Right atrium auricular region (tissue), 2 donors: ENCODE measurements at regions not wholly inside any gene's neighbourhood (a gene's known extent, or its start where the extent isn't known, plus 50 kb on each side); places are given as distances from the start of the nearest gene placed in this dataset.
"Not testable (repeated sequence)": the region's sequence is repeated elsewhere in the genome, so short reads cannot be mapped to it uniquely, and the experiment has no call there.

Experiments
- DNase-seq: peaks from one replicate; pipeline ENCODE4 v3.0.0-alpha.2; 2019; ENCODE audit warnings: low spot score
- H3K27ac ChIP-seq, 2 donors: fragments of 200-600 bp; sonication (generic); 1 replicate in 1 of 2; 2 replicates in 1 of 2; pipeline ENCODE4 v1.5.1; 2016 to 2019
- H3K27me3 ChIP-seq, 2 donors: fragments of 200-600 bp; sonication (generic); one replicate each; pipeline versions ENCODE4 v1.5.1 to v1.6.0; 2017 to 2019
- H3K36me3 ChIP-seq: fragments of 200-600 bp; sonication (generic); one replicate; pipeline ENCODE4 v1.5.1; 2016
- H3K4me1 ChIP-seq, 2 donors: fragments of 200-600 bp; sonication (generic); one replicate each; pipeline versions ENCODE4 v1.5.1 to v1.6.0; 2017 to 2019
- H3K4me3 ChIP-seq, 2 donors: fragments of 200-600 bp; sonication (generic); 1 replicate in 1 of 2; 2 replicates in 1 of 2; pipeline ENCODE4 v1.5.1; 2017 to 2019; ENCODE audit warnings: mild to moderate bottlenecking in 1 of 2, moderate library complexity in 1 of 2
- H3K9me3 ChIP-seq, 2 donors: fragments of 200-600 bp; sonication (generic); one replicate each; pipeline ENCODE4 v1.5.1; 2019
- TF ChIP-seq, protein P1 (sequence below), 2 donors: fragments of 200-600 bp; sonication (generic); IDR thresholded peaks; one replicate each; pipeline ENCODE4 v1.5.1; 2019; ENCODE audit warnings: antibody characterized with exemption in 2 of 2

DNA sequence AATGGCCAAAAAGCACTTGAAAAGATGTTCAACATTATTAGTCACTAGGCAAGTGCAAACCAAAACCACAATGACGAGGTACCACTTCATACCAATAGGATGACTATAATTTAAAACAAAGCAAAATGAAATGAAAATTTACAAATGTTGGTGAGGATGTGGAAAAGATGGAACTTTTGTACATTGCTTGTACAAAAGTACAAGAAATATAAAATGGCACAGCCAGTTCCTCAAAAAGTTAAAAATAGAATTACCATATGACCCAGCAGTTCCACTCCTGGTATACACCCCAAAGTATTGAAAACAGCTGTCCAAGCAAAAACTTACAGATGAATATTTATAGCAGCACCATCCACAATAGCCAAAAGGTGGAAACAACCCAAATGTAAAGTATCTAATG, 107.8 kb upstream of the XPO1 start:
- TF ChIP-seq, protein P1, sequence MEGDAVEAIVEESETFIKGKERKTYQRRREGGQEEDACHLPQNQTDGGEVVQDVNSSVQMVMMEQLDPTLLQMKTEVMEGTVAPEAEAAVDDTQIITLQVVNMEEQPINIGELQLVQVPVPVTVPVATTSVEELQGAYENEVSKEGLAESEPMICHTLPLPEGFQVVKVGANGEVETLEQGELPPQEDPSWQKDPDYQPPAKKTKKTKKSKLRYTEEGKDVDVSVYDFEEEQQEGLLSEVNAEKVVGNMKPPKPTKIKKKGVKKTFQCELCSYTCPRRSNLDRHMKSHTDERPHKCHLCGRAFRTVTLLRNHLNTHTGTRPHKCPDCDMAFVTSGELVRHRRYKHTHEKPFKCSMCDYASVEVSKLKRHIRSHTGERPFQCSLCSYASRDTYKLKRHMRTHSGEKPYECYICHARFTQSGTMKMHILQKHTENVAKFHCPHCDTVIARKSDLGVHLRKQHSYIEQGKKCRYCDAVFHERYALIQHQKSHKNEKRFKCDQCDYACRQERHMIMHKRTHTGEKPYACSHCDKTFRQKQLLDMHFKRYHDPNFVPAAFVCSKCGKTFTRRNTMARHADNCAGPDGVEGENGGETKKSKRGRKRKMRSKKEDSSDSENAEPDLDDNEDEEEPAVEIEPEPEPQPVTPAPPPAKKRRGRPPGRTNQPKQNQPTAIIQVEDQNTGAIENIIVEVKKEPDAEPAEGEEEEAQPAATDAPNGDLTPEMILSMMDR (IDR thresholded peaks at IDR 0.05) = no peak

DNA sequence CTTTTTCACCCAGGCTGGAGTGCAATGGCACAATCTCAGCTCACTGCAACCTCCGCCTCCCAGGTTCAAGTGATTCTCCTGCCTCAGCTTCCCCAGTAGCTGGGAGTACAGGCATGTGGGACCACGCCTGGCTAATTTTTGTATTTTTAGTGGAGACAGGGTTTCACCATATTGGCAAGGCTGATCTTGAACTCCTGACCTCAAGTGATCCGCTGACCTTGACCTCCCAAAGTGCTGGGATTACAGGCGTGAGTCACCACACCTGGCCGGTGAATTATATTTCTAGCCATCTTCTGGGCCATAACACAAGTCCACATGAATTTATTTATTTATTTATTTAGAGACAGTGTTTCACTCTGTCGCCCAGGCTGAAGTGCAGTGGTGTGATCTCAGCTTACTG, 105.0 kb upstream of the XPO1 start:
- not testable (repeated sequence) for H3K9me3 ChIP-seq, H3K4me1 ChIP-seq, H3K27ac ChIP-seq, H3K27me3 ChIP-seq, H3K36me3 ChIP-seq, DNase-seq, H3K4me3 ChIP-seq

More for the DNA sequence above, 107.8 kb upstream of the XPO1 start:
- peaks cover 0 to 8% of the 10 kb centered on the region in 2 donors for H3K9me3 ChIP-seq
- no peak overlapping the region for H3K27ac ChIP-seq
- DNase-seq = no peak
- no peaks in the 10 kb centered on the region for H3K36me3 ChIP-seq
- H3K4me1 ChIP-seq = no peaks in the 10 kb centered on the region
- no peaks in the 10 kb centered on the region for H3K27me3 ChIP-seq
- H3K4me3 ChIP-seq = no peak overlapping the region

- TF ChIP-seq, protein P1 (IDR thresholded peaks at IDR 0.05) = no peak
- Histone ChIP-seq H3K36me3 (no peaks in the 10 kb centered on the region), H3K4me1 (no peaks in the 10 kb centered on the region), H3K27me3 (no peaks in the 10 kb centered on the region), H3K4me3 (no peak overlapping the region), H3K27ac (no peak overlapping the region), H3K9me3 (no peaks in the 10 kb centered on the region)
- no peak for DNase-seq
These were observed 102.2 kb upstream of the XPO1 start for GRCh38 chr2:61640406-61640805.

DNA sequence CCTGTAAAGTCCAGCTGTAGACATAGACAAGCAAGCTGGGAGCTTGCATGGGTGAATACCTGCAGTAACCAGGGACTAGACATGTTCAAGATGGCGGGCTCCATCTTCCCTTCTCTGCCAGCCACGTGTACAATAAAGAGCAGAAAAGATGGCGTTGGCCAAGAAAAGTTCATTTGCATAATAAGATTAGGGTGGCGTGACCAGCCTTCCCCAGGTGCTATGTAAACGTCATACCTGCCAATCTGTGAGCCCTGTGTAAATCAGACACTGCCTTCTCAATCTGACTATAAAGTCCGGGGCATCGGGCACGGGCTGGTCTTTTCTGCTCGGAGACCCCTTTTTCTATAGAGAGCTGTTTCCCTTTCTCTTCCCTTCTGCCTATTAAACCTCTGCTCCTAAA, 101.6 kb upstream of the XPO1 start:
- Histone ChIP-seq H3K9me3 (no peaks in the 10 kb centered on the region), H3K4me3 (no peak overlapping the region)
- DNase-seq = no peak

DNA sequence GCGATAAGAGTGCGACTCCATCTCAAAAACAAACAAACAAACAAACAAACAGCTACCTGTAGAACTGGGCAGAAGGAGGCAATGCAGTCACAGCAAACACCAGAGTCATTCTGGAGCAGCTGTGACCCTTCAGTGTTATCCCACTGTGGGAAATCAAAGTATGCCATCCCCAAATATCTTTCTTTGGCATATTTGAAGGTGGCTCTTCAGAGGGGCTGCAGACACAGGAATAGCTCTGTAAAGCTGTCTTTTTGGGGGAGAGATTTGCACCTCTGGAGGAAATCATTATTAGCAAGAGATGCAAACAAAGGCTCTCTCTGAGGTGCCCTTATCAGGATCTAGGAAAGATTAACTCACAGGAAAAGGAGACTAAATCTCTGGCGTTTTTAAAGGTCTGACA, 98.5 kb upstream of the XPO1 start:
- Histone ChIP-seq H3K4me1 (no peaks in the 10 kb centered on the region), H3K36me3 (no peaks in the 10 kb centered on the region), H3K4me3 (no peak overlapping the region), H3K9me3 (no peaks in the 10 kb centered on the region), H3K27ac (no peak overlapping the region), H3K27me3 (no peaks in the 10 kb centered on the region)
- TF ChIP-seq, protein P1 (IDR thresholded peaks at IDR 0.05) = no peak
- no peak for DNase-seq

More for the DNA sequence above, 101.6 kb upstream of the XPO1 start:
- TF ChIP-seq, protein P1 (IDR thresholded peaks at IDR 0.05) = no peak
- H3K27ac ChIP-seq = no peak overlapping the region
- no peaks in the 10 kb centered on the region for H3K36me3 ChIP-seq
- no peaks in the 10 kb centered on the region for H3K27me3 ChIP-seq
- no peaks in the 10 kb centered on the region for H3K4me1 ChIP-seq

GRCh38 chr2:61634512-61634911, 96.4 kb upstream of the XPO1 start:
- Histone ChIP-seq H3K4me1 (no peaks in the 10 kb centered on the region), H3K27ac (no peak overlapping the region), H3K9me3 (no peaks in the 10 kb centered on the region), H3K36me3 (no peaks in the 10 kb centered on the region), H3K27me3 (no peaks in the 10 kb centered on the region), H3K4me3 (no peak overlapping the region)
- no peak for DNase-seq
- TF ChIP-seq, protein P1 (IDR thresholded peaks at IDR 0.05) = no peak
